ENCODE measurements at regions not wholly inside any gene's neighbourhood (a gene's known extent, or its start where the extent isn't known, plus 50 kb on each side); places are given as distances from the start of the nearest gene placed in this dataset.

DNA sequence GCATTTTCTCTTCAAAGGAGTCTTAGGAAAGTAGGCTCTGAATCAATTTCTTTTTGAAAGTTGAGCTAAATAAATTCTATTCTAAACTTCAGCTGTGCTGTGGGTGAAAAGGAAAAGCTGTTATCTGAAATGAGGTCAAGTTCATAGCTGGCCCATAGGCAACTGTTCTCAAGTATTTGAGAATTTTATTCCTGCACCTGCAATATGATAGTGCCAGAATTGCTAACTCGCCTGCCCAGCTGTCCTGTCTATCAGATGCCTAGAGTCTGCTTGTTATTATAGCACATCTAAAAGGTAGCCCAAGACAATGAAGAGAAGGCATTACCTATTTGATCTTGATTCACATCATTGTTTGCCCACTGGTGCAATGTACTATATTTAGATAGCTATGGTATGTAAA is 798.7 kb downstream of the DIPK2A start:
- Histone ChIP-seq H4K20me1 (replicated peaks; ENCODE audit: insufficient read depth) (no peaks in the 10 kb centered on the region), H3K79me2 (replicated peaks; ENCODE audit: insufficient read depth) (no peaks in the 10 kb centered on the region), H3K36me3 (ENCODE audit: insufficient read depth) (no peaks in the 10 kb centered on the region), H3K4me1 (ENCODE audit: insufficient read depth) (no peaks in the 10 kb centered on the region), H3K9me2 (ENCODE audit: insufficient read depth) (peaks cover 5% of the 10 kb centered on the region), H3K27me3 (ENCODE audit: insufficient read depth) (no peaks in the 10 kb centered on the region), H3F3A (replicated peaks; ENCODE audit: low read depth) (no peaks in the 10 kb centered on the region), H3K27ac (ENCODE audit: low read depth) (no peak overlapping the region), H3K4me3 (no peak overlapping the region), H2AFZ (no peak overlapping the region), H3K4me2 (no peak overlapping the region)
- DNase-seq (ENCODE audit: low spot score) = no peak
- Mint-ChIP-seq H3K27me3 (ENCODE audit: insufficient read depth, low read depth, poor library complexity) (peaks cover 1% of the 10 kb centered on the region), H3K27ac (no peak overlapping the region), H3K4me1 (no peaks in the 10 kb centered on the region), H3K4me3 (no peak overlapping the region), H3K9me3 (no peaks in the 10 kb centered on the region), H3K36me3 (ENCODE audit: low read depth) (no peaks in the 10 kb centered on the region)
- TF ChIP-seq CREB1 (CRISPR knock-in tag; IDR thresholded peaks at IDR 0.05; ENCODE audit: low read depth) = no peak
- TF ChIP-seq, protein P1, sequence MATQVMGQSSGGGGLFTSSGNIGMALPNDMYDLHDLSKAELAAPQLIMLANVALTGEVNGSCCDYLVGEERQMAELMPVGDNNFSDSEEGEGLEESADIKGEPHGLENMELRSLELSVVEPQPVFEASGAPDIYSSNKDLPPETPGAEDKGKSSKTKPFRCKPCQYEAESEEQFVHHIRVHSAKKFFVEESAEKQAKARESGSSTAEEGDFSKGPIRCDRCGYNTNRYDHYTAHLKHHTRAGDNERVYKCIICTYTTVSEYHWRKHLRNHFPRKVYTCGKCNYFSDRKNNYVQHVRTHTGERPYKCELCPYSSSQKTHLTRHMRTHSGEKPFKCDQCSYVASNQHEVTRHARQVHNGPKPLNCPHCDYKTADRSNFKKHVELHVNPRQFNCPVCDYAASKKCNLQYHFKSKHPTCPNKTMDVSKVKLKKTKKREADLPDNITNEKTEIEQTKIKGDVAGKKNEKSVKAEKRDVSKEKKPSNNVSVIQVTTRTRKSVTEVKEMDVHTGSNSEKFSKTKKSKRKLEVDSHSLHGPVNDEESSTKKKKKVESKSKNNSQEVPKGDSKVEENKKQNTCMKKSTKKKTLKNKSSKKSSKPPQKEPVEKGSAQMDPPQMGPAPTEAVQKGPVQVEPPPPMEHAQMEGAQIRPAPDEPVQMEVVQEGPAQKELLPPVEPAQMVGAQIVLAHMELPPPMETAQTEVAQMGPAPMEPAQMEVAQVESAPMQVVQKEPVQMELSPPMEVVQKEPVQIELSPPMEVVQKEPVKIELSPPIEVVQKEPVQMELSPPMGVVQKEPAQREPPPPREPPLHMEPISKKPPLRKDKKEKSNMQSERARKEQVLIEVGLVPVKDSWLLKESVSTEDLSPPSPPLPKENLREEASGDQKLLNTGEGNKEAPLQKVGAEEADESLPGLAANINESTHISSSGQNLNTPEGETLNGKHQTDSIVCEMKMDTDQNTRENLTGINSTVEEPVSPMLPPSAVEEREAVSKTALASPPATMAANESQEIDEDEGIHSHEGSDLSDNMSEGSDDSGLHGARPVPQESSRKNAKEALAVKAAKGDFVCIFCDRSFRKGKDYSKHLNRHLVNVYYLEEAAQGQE (IDR thresholded peaks at IDR 0.05; ENCODE audit: unreplicated experiment) = no peak
- no peak for TF ChIP-seq JUNB (IDR thresholded peaks at IDR 0.05; ENCODE audit: unreplicated experiment)
- no peak for TF ChIP-seq ZNF331 (CRISPR knock-in tag; IDR thresholded peaks at IDR 0.05; ENCODE audit: low read depth)
- TF ChIP-seq ZNF114 (CRISPR knock-in tag; IDR thresholded peaks at IDR 0.05) = no peak
- TF ChIP-seq STAT1 (IDR thresholded peaks at IDR 0.05; ENCODE audit: unreplicated experiment) = no peak
- no peak for TF ChIP-seq NANOG (IDR thresholded peaks at IDR 0.05; ENCODE audit: borderline replicate concordance)
- TF ChIP-seq, protein P2, sequence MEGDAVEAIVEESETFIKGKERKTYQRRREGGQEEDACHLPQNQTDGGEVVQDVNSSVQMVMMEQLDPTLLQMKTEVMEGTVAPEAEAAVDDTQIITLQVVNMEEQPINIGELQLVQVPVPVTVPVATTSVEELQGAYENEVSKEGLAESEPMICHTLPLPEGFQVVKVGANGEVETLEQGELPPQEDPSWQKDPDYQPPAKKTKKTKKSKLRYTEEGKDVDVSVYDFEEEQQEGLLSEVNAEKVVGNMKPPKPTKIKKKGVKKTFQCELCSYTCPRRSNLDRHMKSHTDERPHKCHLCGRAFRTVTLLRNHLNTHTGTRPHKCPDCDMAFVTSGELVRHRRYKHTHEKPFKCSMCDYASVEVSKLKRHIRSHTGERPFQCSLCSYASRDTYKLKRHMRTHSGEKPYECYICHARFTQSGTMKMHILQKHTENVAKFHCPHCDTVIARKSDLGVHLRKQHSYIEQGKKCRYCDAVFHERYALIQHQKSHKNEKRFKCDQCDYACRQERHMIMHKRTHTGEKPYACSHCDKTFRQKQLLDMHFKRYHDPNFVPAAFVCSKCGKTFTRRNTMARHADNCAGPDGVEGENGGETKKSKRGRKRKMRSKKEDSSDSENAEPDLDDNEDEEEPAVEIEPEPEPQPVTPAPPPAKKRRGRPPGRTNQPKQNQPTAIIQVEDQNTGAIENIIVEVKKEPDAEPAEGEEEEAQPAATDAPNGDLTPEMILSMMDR (conservative IDR thresholded peaks at IDR 0.05; ENCODE audit: low read depth in 2 of 2) = no peak
- no peak for TF ChIP-seq ETS1 (IDR thresholded peaks at IDR 0.05)
- no peak for TF ChIP-seq EZH2phosphoT487 (IDR thresholded peaks at IDR 0.05; ENCODE audit: unreplicated experiment)
- TF ChIP-seq EZH2 (IDR thresholded peaks at IDR 0.05; ENCODE audit: low read depth, unreplicated experiment) = no peak
- no peak for TF ChIP-seq POLR2AphosphoS5 (IDR thresholded peaks at IDR 0.05; ENCODE audit: low read depth)
- no peak for TF ChIP-seq ZNF462 (CRISPR knock-in tag; IDR thresholded peaks at IDR 0.05)
- ATAC-seq = no peak
